GM21825 (cell line): ENCODE measurements at regions not wholly inside any gene's neighbourhood (a gene's known extent, or its start where the extent isn't known, plus 50 kb on each side); places are given as distances from the start of the nearest gene placed in this dataset.

ENCODE experiments used
- ATAC-seq: cut with Tn5 transposase; IDR thresholded peaks from one replicate; pipeline ENCODE4 v1.9.1; 2021; ENCODE audit warnings: mild to moderate bottlenecking, moderate library complexity; ENCODE audit not compliant: unreplicated experiment

DNA sequence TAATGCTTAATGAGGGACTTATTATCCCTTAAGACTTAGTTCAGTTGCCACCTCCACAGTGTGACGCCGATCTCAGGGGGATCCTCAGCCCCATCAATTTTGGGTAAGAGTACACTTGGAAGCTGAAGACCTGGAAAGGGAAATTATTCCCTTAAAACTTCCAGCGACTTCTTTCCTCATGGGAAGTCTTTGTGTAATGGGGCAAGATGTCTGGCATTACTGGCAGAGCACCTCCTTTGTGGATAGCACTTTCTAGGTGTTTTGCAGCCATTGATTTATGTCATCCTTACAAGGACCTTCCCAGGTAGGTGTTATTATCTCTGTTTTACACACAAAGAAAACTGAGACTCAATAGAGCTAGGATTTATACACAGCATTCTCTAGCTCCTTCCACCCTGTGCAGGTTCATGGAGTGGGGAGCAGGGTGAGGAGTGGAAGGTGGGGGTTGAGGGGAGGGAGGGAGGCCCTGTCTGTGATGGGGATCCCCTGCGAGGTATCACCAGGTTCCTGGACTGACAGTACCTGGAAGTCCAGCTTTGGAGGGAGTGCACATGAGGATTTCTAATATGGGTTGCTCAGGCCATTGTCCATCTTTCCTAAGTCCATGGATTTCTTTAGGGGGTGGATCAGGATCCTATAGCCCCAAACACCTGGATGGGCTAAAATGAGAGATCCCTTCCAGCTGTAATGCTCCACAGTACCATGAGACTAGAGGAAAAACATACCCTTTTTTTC lies 79.4 kb downstream of the MYCN start:
- ATAC-seq = no peak

DNA sequence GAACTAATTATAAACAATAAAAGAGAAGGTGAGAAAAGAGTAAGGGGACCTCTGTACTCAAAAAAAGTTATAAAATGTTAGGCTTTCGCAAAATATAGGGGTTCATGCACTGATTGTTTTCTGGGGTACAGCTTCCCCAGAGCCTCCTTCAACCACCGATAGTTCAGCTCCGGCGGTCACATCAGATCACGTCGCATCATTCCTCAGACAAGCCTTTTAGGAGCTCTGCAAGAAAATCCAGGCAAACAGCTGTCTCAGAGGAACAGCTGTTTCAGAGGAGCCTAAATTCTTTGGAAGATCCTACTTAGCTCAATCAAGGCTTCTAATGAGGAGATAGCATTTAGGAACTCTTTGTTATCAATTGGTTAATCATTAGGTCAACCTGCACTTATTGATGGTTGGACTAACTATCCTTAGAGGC lies 78.7 kb downstream of the MYCN start:
- no peak for ATAC-seq

DNA sequence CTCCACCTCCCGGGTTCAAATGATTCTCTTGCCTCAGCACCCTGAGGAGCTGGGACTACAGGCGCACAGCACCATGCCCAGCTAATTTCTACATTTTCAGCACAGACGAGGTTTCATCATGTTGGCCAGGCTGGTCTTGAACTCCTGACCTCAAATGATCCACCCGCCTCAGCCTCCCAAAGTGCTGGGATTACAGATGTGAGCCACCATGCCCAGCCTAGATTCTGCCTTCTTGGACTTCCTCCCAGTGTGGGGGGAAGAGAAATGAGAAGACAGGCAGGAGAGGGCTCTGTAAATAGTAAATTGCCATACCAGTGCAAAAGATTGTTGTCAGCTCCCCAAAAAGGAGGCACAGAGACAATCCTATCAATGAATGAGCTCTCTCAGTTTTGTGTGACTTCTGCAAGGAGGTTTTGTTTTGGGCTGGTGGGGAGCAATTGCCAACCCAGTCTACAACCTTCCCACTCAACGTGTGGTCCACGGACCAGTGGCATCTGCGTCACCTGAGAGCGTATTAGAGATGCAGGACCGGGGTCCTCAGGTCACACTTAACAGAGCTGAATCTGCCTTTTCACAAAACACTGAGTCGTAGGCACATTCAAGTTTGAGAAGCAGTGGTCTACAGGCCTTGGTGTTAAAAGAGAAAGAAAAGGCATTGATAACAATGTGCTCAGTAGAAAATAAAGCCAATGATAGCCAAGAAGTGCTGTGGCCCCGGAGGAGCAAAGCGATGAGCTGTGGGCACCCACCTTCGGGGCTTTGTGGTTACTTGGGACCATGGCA lies 78.1 kb downstream of the MYCN start:
- ATAC-seq = no peak

- no peak for ATAC-seq
These were observed 75.9 kb downstream of the MYCN start for GRCh38 chr2:16016282-16016681.

- no peak for ATAC-seq
These were observed 75.5 kb downstream of the MYCN start for GRCh38 chr2:16015903-16016265.

- ATAC-seq = no peak
These were observed 75.0 kb downstream of the MYCN start for GRCh38 chr2:16015210-16015902.

- ATAC-seq = no peak
These were observed 74.5 kb downstream of the MYCN start for GRCh38 chr2:16014802-16015201.

GRCh38 chr2:16014041-16014787 lies 73.9 kb downstream of the MYCN start:
- ATAC-seq = no peak

DNA sequence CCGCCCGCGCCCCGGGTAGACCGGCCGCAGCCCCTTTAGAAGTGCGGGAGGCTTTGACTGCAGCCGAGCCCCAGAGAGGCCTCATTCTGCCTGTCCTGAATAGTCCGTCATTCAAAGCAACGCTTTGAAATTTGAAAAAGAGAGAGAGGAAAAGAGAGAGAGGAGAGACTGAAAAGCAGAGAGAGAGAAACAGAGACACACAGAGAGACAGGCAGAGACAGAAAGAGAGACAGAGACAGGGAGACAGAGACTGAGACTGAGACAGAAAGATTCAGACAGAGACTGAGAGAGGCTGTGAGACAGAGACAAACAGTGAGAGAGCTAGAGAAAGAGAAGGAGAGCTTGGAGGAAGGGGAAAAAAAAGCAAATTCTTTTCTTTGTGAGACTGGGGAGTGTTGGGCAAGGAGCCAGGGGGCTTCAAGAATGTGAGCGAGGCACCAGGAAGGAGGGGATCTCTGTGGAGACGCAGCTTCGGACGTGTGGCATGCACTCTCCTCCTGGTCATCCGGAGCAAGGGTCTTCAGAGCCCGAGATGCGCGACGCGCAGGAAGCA lies 73.1 kb downstream of the MYCN start:
- no peak for ATAC-seq

DNA sequence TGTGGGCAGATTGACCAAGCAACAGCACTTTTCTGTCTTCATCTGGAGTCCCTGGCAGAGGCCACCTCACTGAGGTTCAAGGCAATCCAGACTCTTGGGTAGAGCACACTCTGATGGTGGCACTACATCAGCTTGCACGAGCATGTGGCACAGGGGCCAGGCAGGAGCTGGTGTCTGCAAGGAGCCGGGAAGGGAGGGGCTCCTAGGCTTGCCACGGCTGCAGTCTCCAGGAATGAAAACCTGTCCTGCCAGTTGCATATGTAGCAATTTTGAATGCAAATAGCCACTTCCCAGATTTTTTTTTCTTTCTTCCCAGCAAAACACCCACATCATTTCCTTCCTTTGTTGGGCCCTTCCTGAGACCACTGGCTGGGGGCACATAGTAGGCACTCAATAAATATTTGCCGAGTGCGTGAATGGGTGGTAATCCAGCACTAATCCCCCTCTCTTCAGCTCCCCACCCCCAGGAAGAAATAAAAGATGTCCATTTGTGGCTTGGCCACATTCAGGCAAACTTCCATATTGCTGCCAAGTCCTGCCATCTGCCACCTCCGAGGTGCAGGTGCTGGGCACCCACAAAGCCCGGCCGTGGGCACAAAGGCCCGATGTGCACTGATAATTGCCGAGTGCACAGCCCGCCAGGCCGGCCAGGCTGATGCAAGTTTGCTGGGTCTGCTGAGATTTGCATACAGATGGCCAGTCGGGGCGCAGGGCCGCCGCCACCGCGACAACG lies 72.4 kb downstream of the MYCN start:
- no peak for ATAC-seq

DNA sequence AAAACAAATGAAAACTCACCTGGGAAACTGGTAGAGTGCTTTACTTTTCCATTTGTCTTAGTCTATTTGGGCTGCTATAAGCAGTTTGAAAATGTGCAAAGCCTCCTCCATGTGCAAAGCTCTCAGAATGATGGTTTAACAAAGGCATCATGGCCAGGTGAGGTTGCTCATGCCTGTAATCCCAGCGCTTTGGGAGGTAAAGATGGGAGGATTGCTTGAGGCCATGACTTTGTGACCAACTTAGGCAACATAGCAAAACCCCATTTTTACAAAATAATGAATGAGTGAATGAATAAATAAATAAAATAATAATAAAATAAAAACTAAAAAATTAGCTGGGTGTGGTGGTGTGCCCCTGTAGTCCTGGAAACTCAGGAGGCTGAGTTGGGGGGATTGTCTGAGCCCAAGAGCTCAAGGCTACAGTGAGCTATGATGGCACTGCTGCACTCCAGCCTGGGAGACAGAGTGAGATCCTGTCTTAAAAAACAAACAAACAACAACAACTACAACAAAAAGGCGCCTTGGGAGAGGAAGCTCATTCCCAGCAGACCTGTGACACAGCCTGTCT lies 71.8 kb downstream of the MYCN start:
- no peak for ATAC-seq

- no peak for ATAC-seq
These were observed 71.2 kb downstream of the MYCN start for GRCh38 chr2:16011621-16011960.

GRCh38 chr2:16010951-16011620 lies 70.7 kb downstream of the MYCN start:
- no peak for ATAC-seq

DNA sequence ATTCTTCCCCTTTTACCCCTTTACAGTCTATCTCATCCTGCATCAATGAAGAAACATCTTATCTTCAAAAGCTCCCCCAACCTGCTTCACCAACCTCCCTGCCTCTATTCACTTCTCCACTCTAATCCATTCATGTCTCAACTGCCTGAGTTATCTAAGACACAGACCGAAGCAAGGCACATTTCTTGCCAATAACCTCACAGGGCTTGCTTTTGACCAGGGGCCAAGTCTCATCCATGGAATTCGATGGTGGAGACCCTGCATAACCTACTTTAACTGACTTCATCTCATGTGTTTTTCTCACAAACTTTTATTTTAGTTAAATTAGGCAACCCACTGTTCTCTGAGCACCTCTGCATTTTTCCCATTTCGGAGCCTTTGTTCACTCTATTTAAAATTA lies 69.7 kb downstream of the MYCN start:
- ATAC-seq = no peak

DNA sequence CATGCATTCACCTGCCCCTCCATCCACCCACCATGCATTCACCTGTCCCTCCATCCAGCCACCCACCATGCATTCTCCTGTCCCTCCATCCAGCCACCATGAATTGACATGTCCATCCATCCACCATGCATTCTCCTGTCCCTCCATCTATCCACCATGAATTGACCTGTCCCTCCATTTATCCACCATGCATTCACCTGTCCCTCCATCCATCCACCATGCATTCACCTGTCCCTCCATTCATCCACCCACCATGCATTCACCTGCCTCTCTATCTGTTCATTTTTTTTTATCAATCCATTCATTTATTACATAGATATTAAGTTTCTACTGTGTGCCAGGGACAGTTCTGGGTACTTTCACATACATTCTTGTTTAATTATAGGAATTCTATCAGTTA lies 69.2 kb downstream of the MYCN start:
- ATAC-seq = no peak

GRCh38 chr2:16008856-16009255 lies 68.5 kb downstream of the MYCN start:
- ATAC-seq = no peak

- no peak for ATAC-seq
These were observed 68.0 kb downstream of the MYCN start for GRCh38 chr2:16008331-16008850.

DNA sequence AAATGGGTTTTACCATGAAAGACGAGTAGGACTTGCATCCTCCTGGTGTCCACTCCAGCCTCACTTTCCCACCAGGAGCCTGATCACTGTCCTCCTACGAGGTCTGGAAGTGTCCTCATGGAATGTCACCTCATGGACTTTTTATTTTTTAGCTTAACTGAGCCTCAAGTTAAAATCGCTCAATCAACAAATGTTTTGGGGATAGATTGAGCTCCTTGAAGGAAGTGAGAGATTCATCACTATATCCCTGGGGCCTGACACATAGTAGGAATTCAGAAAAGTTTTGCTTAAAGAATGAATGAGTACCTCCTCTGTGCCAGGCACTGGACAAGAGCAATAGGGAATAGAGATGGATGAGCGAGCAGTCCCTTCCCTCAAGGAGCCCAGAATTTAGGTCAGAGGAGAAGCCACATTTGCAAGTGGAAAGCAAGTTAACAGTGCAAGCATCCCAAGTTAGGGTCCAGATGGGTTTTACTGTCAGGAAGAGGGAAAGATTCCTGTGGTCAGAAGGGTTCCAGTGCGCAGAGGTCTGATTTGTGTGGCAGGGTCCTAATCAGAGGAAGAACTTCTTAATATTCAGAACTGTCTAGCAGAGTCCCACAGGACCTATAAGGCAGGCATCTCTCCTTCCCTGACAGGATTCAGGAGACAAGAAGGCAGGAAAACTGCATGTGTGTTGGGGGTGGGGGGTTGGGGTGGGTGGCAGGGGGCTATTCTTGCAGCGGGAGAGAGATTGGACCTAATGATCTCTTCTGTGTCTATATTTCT lies 67.0 kb downstream of the MYCN start:
- ATAC-seq = no peak
